ENCODE measurements at regions not wholly inside any gene's neighbourhood (a gene's known extent, or its start where the extent isn't known, plus 50 kb on each side); places are given as distances from the start of the nearest gene placed in this dataset.

DNA sequence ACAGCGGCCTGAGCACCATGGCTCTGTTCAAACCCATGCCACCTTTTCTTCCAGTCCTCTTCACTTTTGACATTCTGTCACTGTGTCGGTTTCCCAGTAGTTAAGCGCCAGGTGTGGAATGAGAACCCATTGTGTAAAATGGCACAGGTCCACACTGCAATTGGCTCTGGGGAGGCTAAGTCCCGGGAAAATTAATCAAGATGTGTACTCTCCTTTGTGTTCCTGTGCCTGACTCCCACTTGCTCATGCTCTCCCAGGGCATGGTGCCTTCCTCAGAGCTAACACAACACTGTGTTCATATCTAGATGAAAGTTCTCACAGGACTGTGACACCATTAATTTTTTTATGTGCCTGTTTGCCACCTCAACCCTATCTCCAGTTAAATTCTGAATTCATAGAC lies 59.0 kb upstream of the BTG3 start:
- Histone ChIP-seq H2BK12ac (ENCODE audit: low read depth, low read length) (no peak overlapping the region), H3K56ac (replicated peaks; ENCODE audit: insufficient read length, low read depth, low read length) (no peak overlapping the region), H4K5ac (ENCODE audit: insufficient read length, low read depth, low read length) (no peak overlapping the region), H3K27me3 (replicated peaks in 1 of 4; ENCODE audit: control insufficient read depth in 3 of 4, extremely low read depth in 1 of 4, insufficient read depth in 3 of 4, low read length in 3 of 4) (peaks cover 0 to 18% (median 9%) of the 10 kb centered on the region in 4 experiments; a peak in 6 of 7 replicates), H3K14ac (ENCODE audit: insufficient read length) (no peak overlapping the region), H3K9me3 (ENCODE audit: insufficient read depth in 2 of 2, low read depth in 1 of 2, low read length in 1 of 2) (no peaks in the 10 kb centered on the region; a peak in 1 of 4 replicates), H2AK5ac (ENCODE audit: low read depth, low read length) (no peak overlapping the region), H3K18ac (ENCODE audit: extremely low read depth, low read length) (no peak overlapping the region), H3K27ac (ENCODE audit: low read depth, low read length) (no peak overlapping the region), H3K79me2 (ENCODE audit: control insufficient read depth in 1 of 2, insufficient read depth in 2 of 2, low read length in 2 of 2) (no peaks in the 10 kb centered on the region), H3K9ac (replicated peaks in 1 of 4; ENCODE audit: extremely low read depth in 1 of 4, low read depth in 3 of 4, low read length in 3 of 4) (no peak overlapping the region), H4K8ac (ENCODE audit: extremely low read depth, insufficient read depth, low read length) (no peak overlapping the region), H4K20me1 (replicated peaks in 1 of 2; ENCODE audit: control insufficient read depth in 1 of 2, insufficient read depth in 2 of 2, low read length in 2 of 2) (no peaks in the 10 kb centered on the region), H4K91ac (replicated peaks; ENCODE audit: insufficient read length, low read length) (no peak overlapping the region), H3K23me2 (ENCODE audit: low read depth, low read length) (no peaks in the 10 kb centered on the region), H2BK20ac (ENCODE audit: low read length) (no peak overlapping the region), H3K4me2 (ENCODE audit: insufficient read depth in 1 of 2, low read depth in 2 of 2, low read length in 2 of 2) (no peak overlapping the region), H2AFZ (ENCODE audit: low read length) (no peak overlapping the region), H3K4me3 (ENCODE audit: extremely low read depth in 1 of 4, insufficient read depth in 2 of 4, low read depth in 3 of 4, low read length in 4 of 4) (no peak overlapping the region), H3K79me1 (ENCODE audit: low read depth, low read length) (no peaks in the 10 kb centered on the region), H2BK120ac (replicated peaks; ENCODE audit: low read depth, low read length) (no peak overlapping the region), H2BK5ac (ENCODE audit: low read depth, low read length) (no peak overlapping the region), H3K23ac (ENCODE audit: insufficient read length) (no peak overlapping the region), H3K4ac (replicated peaks; ENCODE audit: insufficient read length, low read depth, low read length) (no peak overlapping the region), H3K4me1 (replicated peaks in 1 of 4; ENCODE audit: control insufficient read depth in 3 of 4, insufficient read depth in 4 of 4, low read length in 3 of 4) (peaks cover 0 to 13% (median 6%) of the 10 kb centered on the region in 4 experiments; a peak in 5 of 7 replicates), H3K36me3 (ENCODE audit: control insufficient read depth in 2 of 4, insufficient read depth in 4 of 4, low read length in 3 of 4) (no peaks in the 10 kb centered on the region), H2BK15ac (ENCODE audit: low read length) (no peak overlapping the region)
- DNase-seq (ENCODE audit: low read depth in 1 of 2, low spot score in 2 of 2): no peak
- POLR2A ChIA-PET (ENCODE audit: partially characterized antibody): no interaction called here
- no peak for FAIRE-seq
- CTCF ChIA-PET (ENCODE audit: partially characterized antibody): no interaction called here
- WGBS, 2 experiments (ENCODE audit: extremely low coverage in 1 of 2, insufficient coverage in 1 of 2, insufficient read length in 1 of 2, insufficient replicate concordance in 2 of 2, low coverage in 1 of 2, low lambda C conversion rate in 2 of 2, missing lambda C conversion rate in 1 of 2): 86% methylated on average over 4 of the region's 4 CpGs; no CpG with 5 or more reads in 1 of the 2 experiments
- TF ChIP-seq SRF (IDR thresholded peaks at IDR 0.05; ENCODE audit: low read depth, low read length) (no peak), POLR2A (IDR thresholded peaks at IDR 0.05; ENCODE audit: control extremely low read depth in 1 of 2, low read depth in 2 of 2, low read length in 2 of 2) (no peak), KDM5A (IDR thresholded peaks at IDR 0.05; ENCODE audit: low read length) (no peak), TAF7 (optimal IDR thresholded peaks at IDR 0.05; ENCODE audit: borderline replicate concordance, low read depth, low read length) (no peak), YY1 (IDR thresholded peaks at IDR 0.05; ENCODE audit: low read depth, low read length) (no peak), HDAC2 (IDR thresholded peaks at IDR 0.05; ENCODE audit: borderline replicate concordance in 1 of 2, low read depth in 2 of 2, low read length in 2 of 2) (no peak), RXRA (IDR thresholded peaks at IDR 0.05; ENCODE audit: insufficient read depth, low read depth, low read length) (no peak), BRCA1 (IDR thresholded peaks at IDR 0.05; ENCODE audit: low read depth, low read length) (no peak), GABPA (IDR thresholded peaks at IDR 0.05; ENCODE audit: borderline replicate concordance, insufficient read depth, low read length) (no peak), TBP (IDR thresholded peaks at IDR 0.05; ENCODE audit: low read depth, low read length) (no peak)
- TF ChIP-seq, protein P1, sequence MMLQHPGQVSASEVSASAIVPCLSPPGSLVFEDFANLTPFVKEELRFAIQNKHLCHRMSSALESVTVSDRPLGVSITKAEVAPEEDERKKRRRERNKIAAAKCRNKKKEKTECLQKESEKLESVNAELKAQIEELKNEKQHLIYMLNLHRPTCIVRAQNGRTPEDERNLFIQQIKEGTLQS (IDR thresholded peaks at IDR 0.05; ENCODE audit: insufficient read depth, low read depth, low read length): no peak
- TF ChIP-seq, protein P2, sequence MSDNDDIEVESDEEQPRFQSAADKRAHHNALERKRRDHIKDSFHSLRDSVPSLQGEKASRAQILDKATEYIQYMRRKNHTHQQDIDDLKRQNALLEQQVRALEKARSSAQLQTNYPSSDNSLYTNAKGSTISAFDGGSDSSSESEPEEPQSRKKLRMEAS (IDR thresholded peaks at IDR 0.05): no peak

Measured in H1 (cell line).